ENCODE measurements at regions not wholly inside any gene's neighbourhood (a gene's known extent, or its start where the extent isn't known, plus 50 kb on each side); places are given as distances from the start of the nearest gene placed in this dataset.

GRCh38 chr2:239827523-239827890, 197.6 kb downstream of the NDUFA10 start:
- no peak for TF ChIP-seq POLR2A (IDR thresholded peaks at IDR 0.05)
- no peak for TF ChIP-seq CTCF (IDR thresholded peaks at IDR 0.05)
- TF ChIP-seq EP300 (IDR thresholded peaks at IDR 0.05), result no peak

Data from stomach (tissue), 4 donors.